ENCODE measurements at regions not wholly inside any gene's neighbourhood (a gene's known extent, or its start where the extent isn't known, plus 50 kb on each side); places are given as distances from the start of the nearest gene placed in this dataset.

GRCh38 chr10:6342096-6342685 lies 139.5 kb downstream of the PFKFB3 start:
- no peak for DNase-seq (ENCODE audit: low read depth)

GRCh38 chr10:6343305-6344010 lies 140.7 kb downstream of the PFKFB3 start:
- DNase-seq (ENCODE audit: low read depth): no peak

GRCh38 chr10:6345404-6345803 lies 142.7 kb downstream of the PFKFB3 start:
- DNase-seq (ENCODE audit: low read depth): no peak

GRCh38 chr10:6346631-6347030 lies 143.9 kb downstream of the PFKFB3 start:
- no peak for DNase-seq (ENCODE audit: low read depth)

GRCh38 chr10:6347391-6347951 lies 144.7 kb downstream of the PFKFB3 start:
- peak; percentile 32 for DNase-seq (ENCODE audit: low read depth)

GRCh38 chr10:6348096-6348874 lies 145.6 kb downstream of the PFKFB3 start:
- peak; percentile 69 for DNase-seq (ENCODE audit: low read depth)

- DNase-seq (ENCODE audit: low read depth): no peak
Observed at GRCh38 chr10:6349846-6350535, 147.3 kb downstream of the PFKFB3 start.

- no peak for DNase-seq (ENCODE audit: low read depth)
Observed at GRCh38 chr10:6350609-6351008, 147.9 kb downstream of the PFKFB3 start.

- DNase-seq (ENCODE audit: low read depth): no peak
Observed at GRCh38 chr10:6351495-6351894, 148.8 kb downstream of the PFKFB3 start.

GRCh38 chr10:6353526-6353925 lies 150.8 kb downstream of the PFKFB3 start:
- DNase-seq (ENCODE audit: low read depth): no peak

- no peak for DNase-seq (ENCODE audit: low read depth)
Observed at GRCh38 chr10:6354168-6354772, 151.5 kb downstream of the PFKFB3 start.

- DNase-seq (ENCODE audit: low read depth): no peak
Observed at GRCh38 chr10:6356280-6356793, 153.6 kb downstream of the PFKFB3 start.

GRCh38 chr10:6361869-6362268 lies 159.1 kb downstream of the PFKFB3 start:
- no peak for DNase-seq (ENCODE audit: low read depth)

- DNase-seq (ENCODE audit: low read depth): no peak
Observed at GRCh38 chr10:6362879-6363278, 160.1 kb downstream of the PFKFB3 start.

GRCh38 chr10:6363511-6363910 lies 160.8 kb downstream of the PFKFB3 start:
- no peak for DNase-seq (ENCODE audit: low read depth)

- no peak for DNase-seq (ENCODE audit: low read depth)
Observed at GRCh38 chr10:6364283-6364682, 161.6 kb downstream of the PFKFB3 start.

- no peak for DNase-seq (ENCODE audit: low read depth)
Observed at GRCh38 chr10:6364893-6365292, 162.2 kb downstream of the PFKFB3 start.

- no peak for DNase-seq (ENCODE audit: low read depth)
Observed at GRCh38 chr10:6365384-6365783, 162.7 kb downstream of the PFKFB3 start.

Measured in activated T-helper 1 cell treated with Interleukin-2 at 50 U/mL for 16 hours (primary cell).